Activated naive CD8-positive, alpha-beta T cell (primary cell): ENCODE measurements at regions not wholly inside any gene's neighbourhood (a gene's known extent, or its start where the extent isn't known, plus 50 kb on each side); places are given as distances from the start of the nearest gene placed in this dataset.

Source experiments
- H3K27ac Mint-ChIP-seq: one replicate; pipeline ENCODE4 v1.8.0; 2021; ENCODE audit warnings: mixed read lengths
- H3K27me3 Mint-ChIP-seq: one replicate; pipeline ENCODE4 v1.8.0; 2021; ENCODE audit warnings: mixed read lengths
- H3K36me3 Mint-ChIP-seq: one replicate; pipeline ENCODE4 v1.8.0; 2021; ENCODE audit warnings: mixed read lengths
- H3K4me1 Mint-ChIP-seq: one replicate; pipeline ENCODE4 v1.8.0; 2021; ENCODE audit warnings: low read depth, mixed read lengths
- H3K4me3 Mint-ChIP-seq: one replicate; pipeline ENCODE4 v1.8.0; 2021; ENCODE audit warnings: mild to moderate bottlenecking, mixed read lengths
- H3K9me3 Mint-ChIP-seq: one replicate; pipeline ENCODE4 v1.8.0; 2021; ENCODE audit warnings: low read depth, mixed read lengths

DNA sequence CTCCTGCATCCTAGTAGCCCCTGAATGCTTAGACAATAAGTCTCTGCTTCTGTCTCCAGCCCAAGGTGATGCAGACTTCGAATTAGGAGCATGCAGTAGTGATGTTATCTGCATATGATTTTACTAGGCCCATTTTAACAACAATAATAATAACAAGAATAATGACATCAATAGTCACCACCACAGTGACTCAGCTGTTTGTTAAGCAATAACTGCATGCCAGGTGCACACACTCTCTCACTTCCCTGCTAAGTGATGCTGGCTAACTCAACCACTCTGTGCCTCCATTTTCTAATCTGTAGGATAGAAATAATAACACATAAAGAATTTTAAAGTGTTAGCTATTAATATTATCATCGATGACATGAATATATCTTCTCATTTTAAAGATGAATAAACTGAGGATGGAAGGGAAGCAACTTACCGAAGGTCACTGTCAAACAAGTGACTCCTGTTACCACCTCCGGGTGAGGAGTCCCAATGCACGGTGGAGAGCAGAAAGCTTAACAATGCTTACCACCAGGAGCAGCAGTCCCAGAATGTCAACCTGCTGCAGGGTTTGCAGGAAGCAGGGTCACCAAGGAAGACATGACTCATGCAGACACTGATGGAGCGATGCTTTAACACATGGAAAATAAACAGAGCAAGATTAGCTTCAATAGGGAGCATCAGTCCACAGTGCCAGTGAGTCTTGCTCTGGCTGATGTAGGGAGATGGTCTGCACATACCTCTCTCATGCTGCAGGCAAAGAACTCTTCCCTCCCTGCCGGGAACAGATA, 290.2 kb downstream of the SPATA17 start:
- H3K27me3 Mint-ChIP-seq = peaks cover 18% of the 10 kb centered on the region
- H3K4me3 Mint-ChIP-seq = no peak overlapping the region
- H3K36me3 Mint-ChIP-seq = no peaks in the 10 kb centered on the region
- H3K4me1 Mint-ChIP-seq = no peaks in the 10 kb centered on the region
- H3K9me3 Mint-ChIP-seq = no peaks in the 10 kb centered on the region
- H3K27ac Mint-ChIP-seq = no peak overlapping the region

DNA sequence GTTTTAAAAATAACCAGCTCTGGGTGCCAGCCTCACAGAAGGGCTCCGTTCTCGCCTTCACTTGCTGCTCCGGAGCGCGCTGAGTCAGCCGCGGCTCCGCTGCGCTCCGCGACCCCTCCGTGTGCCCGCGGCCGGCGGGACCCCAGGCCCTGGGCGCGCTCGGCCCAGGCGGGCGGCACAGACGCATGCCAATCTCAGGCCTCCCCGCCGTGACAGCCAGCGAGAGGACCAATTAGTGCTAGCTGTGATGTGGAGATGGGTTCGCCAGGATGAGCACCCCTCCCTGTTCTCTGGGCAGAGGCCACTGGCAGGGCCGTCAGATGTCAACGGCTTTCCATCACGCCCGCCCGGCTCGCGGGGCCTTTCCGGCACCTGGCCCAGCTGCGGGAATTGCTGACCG, 293.8 kb downstream of the SPATA17 start:
- no peaks in the 10 kb centered on the region for H3K4me1 Mint-ChIP-seq
- H3K36me3 Mint-ChIP-seq = no peaks in the 10 kb centered on the region
- peaks cover 18% of the 10 kb centered on the region for H3K27me3 Mint-ChIP-seq
- no peak overlapping the region for H3K4me3 Mint-ChIP-seq
- no peaks in the 10 kb centered on the region for H3K9me3 Mint-ChIP-seq
- H3K27ac Mint-ChIP-seq = no peak overlapping the region

DNA sequence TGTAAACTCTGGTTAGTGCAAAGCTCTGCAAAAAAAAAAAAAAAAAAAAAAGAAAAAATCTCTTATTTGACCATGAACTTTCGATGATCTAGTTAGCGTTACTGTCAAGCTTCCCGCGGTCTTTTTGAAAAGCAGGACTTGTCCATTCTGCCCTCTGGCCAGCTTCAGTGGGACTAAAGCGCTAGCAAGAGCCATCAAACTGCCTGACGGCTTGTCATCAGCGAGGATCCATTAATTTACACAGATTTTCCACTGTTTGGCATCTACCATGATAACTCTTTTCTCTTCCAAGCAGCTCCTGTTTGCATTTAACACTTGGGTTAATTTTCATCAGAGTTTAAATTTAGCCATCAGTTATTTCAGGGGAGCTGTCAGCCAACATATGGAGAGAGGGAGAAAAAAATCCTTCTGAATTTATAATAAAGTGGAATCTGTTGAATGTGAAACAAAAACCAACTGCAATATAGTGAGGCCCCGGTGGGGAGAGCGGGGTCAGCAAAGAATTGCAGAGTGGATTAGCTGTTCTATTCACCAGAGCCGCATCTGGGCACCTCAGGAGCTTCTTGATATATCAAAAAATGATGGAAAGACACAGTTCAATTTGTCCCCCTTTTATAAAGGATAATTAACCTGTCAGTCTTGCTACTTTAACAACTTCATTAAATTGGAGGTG, 298.2 kb downstream of the SPATA17 start:
- no peak overlapping the region for H3K4me3 Mint-ChIP-seq
- H3K27me3 Mint-ChIP-seq = peaks cover 7% of the 10 kb centered on the region
- no peak overlapping the region for H3K27ac Mint-ChIP-seq
- H3K9me3 Mint-ChIP-seq = no peaks in the 10 kb centered on the region
- H3K36me3 Mint-ChIP-seq = no peaks in the 10 kb centered on the region
- H3K4me1 Mint-ChIP-seq = no peaks in the 10 kb centered on the region

DNA sequence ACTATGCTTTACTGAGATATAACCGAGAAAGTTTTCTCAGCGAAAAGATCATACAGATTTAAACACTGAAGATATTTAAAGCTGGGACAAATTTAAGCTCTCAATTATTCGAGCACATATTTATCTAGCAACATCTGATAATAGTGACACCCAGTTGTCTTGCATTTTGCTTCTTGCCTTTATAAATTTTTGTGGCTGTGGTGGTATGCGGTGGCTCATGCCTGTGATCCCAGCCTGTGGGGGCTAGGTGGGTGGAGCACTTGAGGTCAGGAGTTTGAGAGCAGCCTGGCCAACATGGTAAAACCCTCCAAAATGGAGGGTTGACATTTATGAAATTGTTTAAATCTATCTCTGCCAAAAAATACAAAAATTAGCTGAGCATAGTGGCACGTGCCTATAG, 312.2 kb downstream of the SPATA17 start:
- H3K27me3 Mint-ChIP-seq = peaks cover 4% of the 10 kb centered on the region
- H3K36me3 Mint-ChIP-seq = no peaks in the 10 kb centered on the region
- no peaks in the 10 kb centered on the region for H3K9me3 Mint-ChIP-seq
- no peak overlapping the region for H3K4me3 Mint-ChIP-seq
- H3K27ac Mint-ChIP-seq = no peak overlapping the region
- no peaks in the 10 kb centered on the region for H3K4me1 Mint-ChIP-seq

DNA sequence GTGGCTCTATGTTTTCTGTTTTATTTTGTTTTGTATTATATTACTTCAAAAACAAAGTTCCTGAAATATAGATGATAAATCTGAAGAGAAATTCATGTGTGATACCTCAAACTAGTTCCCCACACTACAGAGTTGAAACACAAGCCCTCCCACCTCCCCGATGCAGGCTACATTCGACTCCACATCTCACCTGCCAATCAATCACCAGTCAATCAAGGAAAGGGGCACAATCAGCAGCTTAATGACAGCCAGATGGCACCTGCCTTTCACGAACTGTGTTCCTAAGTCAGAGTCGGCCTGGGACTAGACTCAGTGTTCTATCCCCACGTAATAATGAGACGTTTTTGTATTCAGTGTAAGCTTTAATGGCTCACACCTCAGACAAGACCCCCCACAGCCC, 313.4 kb downstream of the SPATA17 start:
- no peaks in the 10 kb centered on the region for H3K36me3 Mint-ChIP-seq
- no peaks in the 10 kb centered on the region for H3K4me1 Mint-ChIP-seq
- H3K9me3 Mint-ChIP-seq = no peaks in the 10 kb centered on the region
- no peak overlapping the region for H3K27ac Mint-ChIP-seq
- peaks cover 4% of the 10 kb centered on the region for H3K27me3 Mint-ChIP-seq
- no peak overlapping the region for H3K4me3 Mint-ChIP-seq

DNA sequence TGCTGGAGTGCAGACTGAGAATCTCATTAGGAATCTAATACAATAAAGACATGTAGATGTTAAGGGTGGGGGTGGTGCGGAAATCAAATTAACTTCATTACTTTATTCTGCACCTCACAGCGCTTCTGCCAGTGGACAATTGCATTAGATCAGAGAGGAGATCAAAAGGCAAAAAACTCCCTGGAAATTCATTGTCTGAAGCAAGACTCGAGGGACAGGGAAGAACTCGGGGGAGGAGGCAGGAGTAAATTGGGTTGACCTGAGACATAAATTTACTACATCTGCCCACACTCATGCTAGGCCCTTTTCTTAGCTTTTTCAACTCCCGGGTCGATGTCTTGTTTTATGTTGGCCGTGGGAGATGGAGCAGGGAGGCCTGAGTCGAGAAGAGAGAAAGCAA, 315.4 kb downstream of the SPATA17 start:
- no peak overlapping the region for H3K4me3 Mint-ChIP-seq
- no peaks in the 10 kb centered on the region for H3K36me3 Mint-ChIP-seq
- peaks cover 4% of the 10 kb centered on the region for H3K27me3 Mint-ChIP-seq
- no peaks in the 10 kb centered on the region for H3K4me1 Mint-ChIP-seq
- no peaks in the 10 kb centered on the region for H3K9me3 Mint-ChIP-seq
- no peak overlapping the region for H3K27ac Mint-ChIP-seq

DNA sequence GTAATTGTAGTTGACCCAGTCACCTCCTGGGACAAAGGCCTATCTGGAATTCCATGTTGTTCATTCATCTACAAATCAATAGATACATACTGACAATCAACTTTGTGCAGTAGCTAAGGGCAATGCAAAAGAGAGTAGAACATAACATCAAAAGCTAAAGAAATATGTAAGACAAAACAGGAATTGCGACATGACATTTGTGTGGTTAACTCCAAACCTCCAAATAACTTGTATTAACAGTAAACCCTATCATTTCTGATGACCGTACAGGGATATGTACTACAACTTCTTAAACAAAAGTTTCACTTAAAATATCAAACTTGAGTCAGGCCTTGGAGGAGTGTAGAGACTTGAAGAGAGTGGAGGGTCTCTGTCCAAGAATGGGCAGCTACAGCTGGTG, 317.6 kb downstream of the SPATA17 start:
- no peak overlapping the region for H3K27ac Mint-ChIP-seq
- no peaks in the 10 kb centered on the region for H3K27me3 Mint-ChIP-seq
- no peaks in the 10 kb centered on the region for H3K4me1 Mint-ChIP-seq
- H3K36me3 Mint-ChIP-seq = no peaks in the 10 kb centered on the region
- no peak overlapping the region for H3K4me3 Mint-ChIP-seq
- H3K9me3 Mint-ChIP-seq = no peaks in the 10 kb centered on the region

DNA sequence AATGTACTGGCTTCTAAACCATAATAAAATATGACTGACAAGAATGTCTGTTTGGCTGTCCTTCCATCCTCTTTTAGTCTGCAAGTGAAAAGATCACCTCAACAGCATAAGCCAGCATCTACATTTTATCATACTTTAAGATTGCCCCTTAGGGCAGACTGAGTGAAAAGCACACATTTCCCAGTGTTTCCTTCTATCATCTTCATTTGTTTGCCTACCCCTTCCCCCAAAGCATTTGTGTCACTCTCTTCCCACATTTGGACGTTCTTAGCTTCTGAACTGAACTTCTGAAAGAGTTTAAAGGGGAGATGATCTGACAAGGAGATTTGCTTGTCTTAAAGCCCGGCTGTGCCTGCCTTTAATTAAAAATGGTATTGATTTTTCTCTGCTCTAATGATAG, 322.2 kb downstream of the SPATA17 start:
- Mint-ChIP-seq H3K4me1 (no peaks in the 10 kb centered on the region), H3K27ac (no peak overlapping the region), H3K27me3 (no peaks in the 10 kb centered on the region)

DNA sequence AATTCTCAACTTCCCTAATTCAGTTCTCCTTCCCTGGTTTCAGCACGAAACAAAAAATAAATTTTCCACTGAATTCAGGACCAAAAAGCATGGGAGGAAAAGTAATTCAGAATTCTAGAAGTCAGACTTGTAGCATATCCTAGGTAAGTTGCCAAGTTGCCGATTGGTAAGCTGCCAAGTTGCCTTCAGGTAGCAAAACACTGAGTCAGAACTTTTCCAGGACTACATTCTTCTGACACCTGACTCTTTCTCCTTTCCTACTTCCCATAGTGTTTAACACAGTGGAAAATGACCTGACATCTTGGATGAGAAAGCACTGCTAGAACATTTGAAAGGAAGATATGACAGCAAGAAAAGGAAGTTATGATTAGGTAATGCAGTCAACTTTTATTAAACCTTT, 322.8 kb downstream of the SPATA17 start:
- H3K27ac Mint-ChIP-seq = no peak overlapping the region
- H3K27me3 Mint-ChIP-seq = no peaks in the 10 kb centered on the region
- H3K36me3 Mint-ChIP-seq = no peaks in the 10 kb centered on the region
- H3K4me3 Mint-ChIP-seq = no peak overlapping the region
- H3K4me1 Mint-ChIP-seq = no peaks in the 10 kb centered on the region
- no peaks in the 10 kb centered on the region for H3K9me3 Mint-ChIP-seq

More for the DNA sequence above, 322.2 kb downstream of the SPATA17 start:
- no peaks in the 10 kb centered on the region for H3K36me3 Mint-ChIP-seq
- no peak overlapping the region for H3K4me3 Mint-ChIP-seq
- no peaks in the 10 kb centered on the region for H3K9me3 Mint-ChIP-seq

DNA sequence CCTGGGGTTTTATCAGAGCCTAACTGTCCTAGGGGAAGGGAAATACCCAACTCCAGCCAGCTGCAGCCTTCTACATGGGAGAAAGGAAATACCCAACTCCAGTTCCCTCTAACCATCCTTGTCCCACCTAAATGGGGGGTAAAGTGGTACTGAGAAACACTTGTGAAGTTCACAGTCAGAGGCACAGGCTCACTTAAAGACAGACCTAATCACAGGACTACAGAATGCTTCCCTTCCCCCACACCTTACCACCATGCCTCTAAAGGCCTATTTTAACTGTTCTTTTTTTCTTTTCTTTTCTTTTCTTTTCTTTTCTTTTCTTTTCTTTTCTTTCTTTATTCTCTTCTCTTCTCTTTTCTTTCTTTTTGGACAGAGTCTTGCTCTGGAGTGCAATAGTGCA, 324.6 kb downstream of the SPATA17 start:
- Mint-ChIP-seq H3K4me1 (no peaks in the 10 kb centered on the region), H3K9me3 (peaks cover under 1% of the 10 kb centered on the region), H3K36me3 (no peaks in the 10 kb centered on the region), H3K27ac (no peak overlapping the region), H3K27me3 (no peaks in the 10 kb centered on the region), H3K4me3 (no peak overlapping the region)

DNA sequence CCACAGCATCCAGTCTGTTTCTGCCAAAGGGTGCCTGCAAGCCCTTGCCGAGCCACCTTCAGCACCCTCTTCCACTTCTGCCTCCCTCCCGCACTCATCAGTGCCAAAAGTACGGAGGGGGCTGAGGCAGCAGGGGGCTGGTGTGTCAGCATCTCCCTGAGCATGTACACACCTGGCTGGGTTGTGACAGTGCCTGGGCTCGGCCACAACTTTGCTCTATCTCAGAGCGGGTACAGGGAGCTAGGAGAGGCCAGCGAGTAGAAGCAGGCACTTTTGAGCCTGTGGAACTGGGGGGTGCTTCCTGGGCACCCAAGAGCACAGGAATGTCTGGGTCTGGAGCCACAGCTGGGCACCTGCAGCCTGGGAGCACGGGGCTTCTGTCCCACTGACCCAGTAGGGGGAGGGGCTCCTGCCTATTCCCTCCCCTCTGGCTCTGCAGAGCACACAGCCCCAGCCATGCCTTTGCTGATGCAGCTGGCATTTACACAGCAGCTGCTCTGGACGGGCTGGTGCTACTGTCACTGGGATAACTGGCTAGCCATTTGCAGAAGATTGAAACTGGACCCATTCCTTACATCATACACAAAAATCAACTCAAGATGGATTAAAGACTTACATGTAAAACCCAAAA, 319.8 kb upstream of the RRP15 start:
- no peak overlapping the region for H3K4me3 Mint-ChIP-seq
- no peaks in the 10 kb centered on the region for H3K4me1 Mint-ChIP-seq
- H3K9me3 Mint-ChIP-seq = peaks cover 5% of the 10 kb centered on the region
- H3K27me3 Mint-ChIP-seq = no peaks in the 10 kb centered on the region
- no peaks in the 10 kb centered on the region for H3K36me3 Mint-ChIP-seq
- no peak overlapping the region for H3K27ac Mint-ChIP-seq

DNA sequence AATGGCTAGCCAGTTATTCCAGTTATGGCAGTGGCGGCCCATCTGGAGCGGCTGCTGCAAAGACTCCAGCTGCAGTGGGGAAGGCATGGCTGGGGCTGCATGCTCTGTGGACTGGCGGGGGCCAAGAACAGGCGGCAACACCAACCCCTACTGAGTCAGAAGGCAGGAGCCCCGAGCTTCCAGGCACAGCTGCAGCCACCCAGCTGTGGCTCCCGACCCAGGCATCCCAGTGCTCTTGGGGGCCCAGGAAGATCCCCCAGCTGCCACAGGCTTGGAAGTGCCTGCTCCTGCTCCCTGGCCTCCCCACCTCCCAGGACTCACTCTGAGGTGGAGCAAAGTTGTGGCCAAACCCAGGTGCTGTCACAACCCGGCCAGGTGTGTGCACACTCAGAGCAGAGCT, 317.0 kb upstream of the RRP15 start:
- no peaks in the 10 kb centered on the region for H3K4me1 Mint-ChIP-seq
- no peaks in the 10 kb centered on the region for H3K9me3 Mint-ChIP-seq
- no peak overlapping the region for H3K4me3 Mint-ChIP-seq
- H3K36me3 Mint-ChIP-seq = no peaks in the 10 kb centered on the region
- no peaks in the 10 kb centered on the region for H3K27me3 Mint-ChIP-seq
- no peak overlapping the region for H3K27ac Mint-ChIP-seq

DNA sequence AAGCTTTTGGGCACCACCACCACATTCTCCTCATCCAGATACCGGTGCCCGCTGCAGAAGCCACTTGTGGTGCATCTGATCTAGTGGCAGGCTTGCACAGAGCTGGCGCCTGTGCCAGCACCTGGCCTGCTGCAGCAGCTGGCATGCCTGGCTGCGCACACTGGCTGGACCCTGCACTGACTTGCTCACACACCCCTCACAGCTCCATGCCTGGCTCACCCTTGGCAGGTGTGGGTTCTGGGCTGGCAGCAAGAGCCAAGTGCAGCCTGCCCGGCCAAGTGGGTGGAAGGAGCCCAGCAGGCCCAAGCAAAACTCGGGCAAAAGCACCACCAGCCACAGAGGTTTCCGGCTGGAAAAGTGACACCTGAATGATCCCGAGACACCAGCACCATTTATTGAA, 315.7 kb upstream of the RRP15 start:
- Mint-ChIP-seq H3K27ac (no peak overlapping the region), H3K36me3 (no peaks in the 10 kb centered on the region)

DNA sequence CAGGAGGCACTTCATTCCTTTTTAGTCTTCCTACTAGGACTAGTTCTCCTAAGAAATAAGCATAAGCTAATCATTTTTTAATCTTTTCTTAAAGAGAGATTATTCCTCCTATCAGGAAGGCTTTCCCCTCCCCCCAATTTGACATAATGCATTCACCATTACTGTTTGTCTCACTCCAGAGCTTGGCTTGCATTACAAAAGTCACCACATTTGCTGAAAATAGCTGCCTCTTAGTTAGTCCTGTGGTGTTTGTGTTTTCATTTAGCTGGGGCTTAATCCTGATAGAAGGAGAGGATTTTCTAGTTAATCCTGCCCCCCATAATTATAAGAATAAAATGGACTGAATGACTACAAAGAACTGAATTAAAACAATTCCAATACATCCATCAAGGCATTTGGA, 307.1 kb upstream of the RRP15 start:
- Mint-ChIP-seq H3K4me1 (no peaks in the 10 kb centered on the region), H3K36me3 (no peaks in the 10 kb centered on the region), H3K9me3 (peaks cover 5% of the 10 kb centered on the region), H3K27ac (no peak overlapping the region), H3K27me3 (no peaks in the 10 kb centered on the region), H3K4me3 (no peak overlapping the region)

More for the DNA sequence above, 315.7 kb upstream of the RRP15 start:
- H3K27me3 Mint-ChIP-seq = no peaks in the 10 kb centered on the region
- H3K9me3 Mint-ChIP-seq = no peaks in the 10 kb centered on the region
- no peaks in the 10 kb centered on the region for H3K4me1 Mint-ChIP-seq
- no peak overlapping the region for H3K4me3 Mint-ChIP-seq

DNA sequence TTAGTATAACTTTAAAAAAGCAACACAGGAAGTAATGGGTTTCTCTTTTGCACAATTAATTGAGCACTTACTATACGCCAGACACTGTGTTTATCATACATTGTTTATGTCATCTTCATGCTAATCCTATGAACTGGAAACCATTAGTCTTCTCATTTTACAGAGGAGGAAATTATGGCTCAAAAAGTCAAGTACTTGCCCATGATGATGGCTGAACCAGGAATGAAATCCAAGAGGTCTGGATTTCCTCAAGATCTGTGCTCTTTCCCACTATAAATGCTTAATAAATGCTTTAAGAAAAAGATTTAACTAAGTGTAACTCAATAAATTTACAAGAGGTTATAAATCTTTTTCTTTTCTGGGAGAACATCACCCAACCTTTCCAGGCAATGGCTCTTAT, 303.7 kb upstream of the RRP15 start:
- H3K27me3 Mint-ChIP-seq = peaks cover 1% of the 10 kb centered on the region
- no peaks in the 10 kb centered on the region for H3K36me3 Mint-ChIP-seq
- no peak overlapping the region for H3K27ac Mint-ChIP-seq
- no peaks in the 10 kb centered on the region for H3K4me1 Mint-ChIP-seq
- no peak overlapping the region for H3K4me3 Mint-ChIP-seq
- H3K9me3 Mint-ChIP-seq = no peaks in the 10 kb centered on the region
